ENCODE measurements at regions not wholly inside any gene's neighbourhood (a gene's known extent, or its start where the extent isn't known, plus 50 kb on each side); places are given as distances from the start of the nearest gene placed in this dataset.
A peak's percentile ranks its signal among the peaks of the same experiment; 100 is the strongest.

DNA sequence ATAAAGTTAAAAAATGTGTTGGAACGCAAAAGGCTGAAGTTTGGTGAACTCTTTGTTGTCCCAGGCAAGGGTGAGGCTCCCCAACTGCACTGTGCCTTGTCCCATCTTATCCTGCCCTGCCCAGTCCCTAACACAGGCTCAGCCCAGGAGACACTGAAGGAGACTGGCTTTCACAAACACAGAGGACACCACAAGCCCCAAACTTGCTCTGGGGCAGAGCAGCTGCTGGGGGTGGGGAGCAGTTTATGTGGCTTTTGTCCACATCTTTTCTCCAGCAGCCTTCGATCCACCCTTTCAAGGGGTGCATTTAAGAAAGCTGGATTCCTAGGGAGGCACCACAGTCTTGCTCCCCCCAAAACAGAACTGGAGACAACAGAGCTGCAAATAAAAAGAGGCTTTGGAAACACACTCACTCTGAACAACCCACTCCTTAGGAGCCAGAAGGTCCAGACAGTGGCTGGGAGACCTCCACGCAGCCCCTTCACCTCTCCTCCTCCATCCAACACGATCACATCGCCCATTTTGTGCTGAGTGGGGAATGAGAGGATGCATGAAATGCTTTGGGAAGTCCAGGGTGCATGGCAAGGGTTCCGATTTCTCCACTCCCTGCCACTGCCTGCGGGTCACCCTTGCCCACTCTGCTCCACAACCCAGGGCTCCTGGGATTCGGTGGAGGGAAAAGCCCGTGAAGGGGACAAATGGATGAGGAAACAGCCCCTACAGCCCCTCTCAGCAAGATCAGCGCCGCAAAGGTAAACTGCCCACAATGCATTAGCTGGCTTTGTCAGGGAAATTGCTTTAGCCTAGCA, 260.5 kb upstream of the TLE3 start:
- DNase-seq: no peak

DNA sequence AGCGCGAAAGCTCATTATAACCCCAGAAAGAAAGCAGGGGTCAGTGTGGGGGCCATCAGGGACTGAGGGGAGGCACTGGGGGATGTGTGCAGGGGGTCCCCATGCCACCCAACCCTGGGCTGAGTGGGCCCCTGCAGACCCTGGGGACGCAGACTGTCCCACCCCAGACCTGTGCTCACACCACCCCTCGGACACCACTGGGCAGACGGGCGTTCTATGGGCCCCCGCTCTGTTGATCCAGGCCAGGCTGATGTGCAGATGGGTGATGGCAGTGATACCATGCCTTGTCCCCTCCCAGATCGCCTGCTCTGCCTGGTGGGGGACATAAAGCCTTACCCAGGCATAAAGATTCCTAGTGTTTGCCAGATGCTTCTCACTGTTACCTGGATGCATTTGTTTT, 259.7 kb upstream of the TLE3 start:
- no peak for DNase-seq

DNA sequence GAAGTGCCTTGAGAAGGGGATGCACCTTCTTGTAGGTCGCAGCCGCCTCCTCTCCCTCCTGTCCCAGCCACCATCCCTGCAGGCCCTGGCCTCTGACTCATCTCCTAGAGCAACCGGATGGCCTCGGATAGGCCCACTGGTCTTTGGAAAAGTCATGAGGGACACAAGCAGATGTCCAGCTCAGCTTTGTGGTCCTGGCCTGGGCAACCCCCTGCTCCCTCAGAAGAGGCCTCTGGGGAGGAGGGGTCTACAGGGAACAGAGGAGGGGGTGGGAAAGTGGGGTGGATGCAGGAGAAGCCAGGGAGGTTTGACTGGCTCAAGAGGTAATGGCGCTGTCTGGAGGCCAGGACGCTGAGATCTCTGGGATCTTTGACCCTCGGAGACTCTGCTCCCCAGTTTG, 259.2 kb upstream of the TLE3 start:
- DNase-seq: no peak

DNA sequence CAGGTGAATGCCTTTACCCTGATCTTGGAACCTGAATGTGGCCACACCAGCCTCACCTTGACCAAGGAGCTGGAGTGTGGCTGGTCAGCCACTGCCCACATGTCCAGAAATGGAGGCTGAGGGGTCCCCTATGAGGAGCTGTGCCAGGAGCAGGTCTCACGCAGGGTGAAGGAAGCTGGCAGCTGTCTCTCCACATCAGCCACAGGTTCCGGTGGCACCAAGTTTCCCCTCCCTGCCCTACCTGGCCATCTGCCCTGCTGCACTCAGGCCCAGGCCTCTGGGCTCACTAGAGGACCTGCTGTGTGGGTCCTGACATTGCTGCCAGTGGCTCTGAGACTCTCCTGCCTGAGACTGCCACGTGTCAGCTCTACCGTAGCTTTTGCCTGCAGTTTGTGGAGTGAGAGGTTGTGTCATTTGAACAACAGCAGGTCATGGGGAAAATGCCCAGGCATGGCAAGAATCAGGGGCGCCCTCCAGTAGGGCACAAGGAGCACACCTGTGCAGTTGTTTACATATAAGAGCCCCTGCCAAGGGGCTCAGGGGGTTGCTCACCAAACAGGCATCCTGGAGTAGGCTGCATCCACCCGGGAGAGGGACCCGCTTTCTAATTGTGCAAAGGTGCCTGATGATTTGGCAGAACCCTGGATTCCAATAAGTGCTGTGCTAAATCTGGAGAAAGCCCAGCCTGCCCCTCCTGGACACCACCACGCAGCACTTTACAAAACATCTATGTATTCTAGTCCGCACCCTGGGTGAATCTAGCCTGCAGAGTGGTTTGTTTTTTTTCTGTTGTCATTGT, 258.5 kb upstream of the TLE3 start:
- DNase-seq: no peak

DNA sequence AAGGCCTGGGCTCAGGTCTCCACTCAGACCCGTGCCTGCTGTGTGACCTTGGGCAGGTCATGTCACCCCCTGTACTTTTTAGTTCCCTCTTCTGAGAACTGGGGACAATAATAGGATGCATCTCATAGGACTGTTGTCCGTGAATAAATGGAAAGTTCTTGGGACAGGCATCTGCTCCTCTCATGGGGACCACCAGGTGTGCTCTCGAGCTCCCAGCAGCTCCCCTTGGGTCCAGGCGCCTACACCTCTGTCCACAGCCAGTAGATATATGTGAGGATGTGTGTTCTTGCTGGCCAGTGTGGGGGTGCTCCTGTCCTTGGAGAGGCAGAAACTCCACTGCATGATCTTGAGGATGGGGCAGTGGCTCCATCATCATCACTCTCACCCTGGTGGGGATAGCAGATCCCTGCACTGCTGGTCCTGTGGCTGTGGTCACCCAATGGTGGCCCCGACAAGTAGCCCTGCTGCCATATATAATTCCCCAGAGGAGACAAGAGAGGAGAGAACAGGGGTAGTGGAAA, 257.6 kb upstream of the TLE3 start:
- no peak for DNase-seq

DNA sequence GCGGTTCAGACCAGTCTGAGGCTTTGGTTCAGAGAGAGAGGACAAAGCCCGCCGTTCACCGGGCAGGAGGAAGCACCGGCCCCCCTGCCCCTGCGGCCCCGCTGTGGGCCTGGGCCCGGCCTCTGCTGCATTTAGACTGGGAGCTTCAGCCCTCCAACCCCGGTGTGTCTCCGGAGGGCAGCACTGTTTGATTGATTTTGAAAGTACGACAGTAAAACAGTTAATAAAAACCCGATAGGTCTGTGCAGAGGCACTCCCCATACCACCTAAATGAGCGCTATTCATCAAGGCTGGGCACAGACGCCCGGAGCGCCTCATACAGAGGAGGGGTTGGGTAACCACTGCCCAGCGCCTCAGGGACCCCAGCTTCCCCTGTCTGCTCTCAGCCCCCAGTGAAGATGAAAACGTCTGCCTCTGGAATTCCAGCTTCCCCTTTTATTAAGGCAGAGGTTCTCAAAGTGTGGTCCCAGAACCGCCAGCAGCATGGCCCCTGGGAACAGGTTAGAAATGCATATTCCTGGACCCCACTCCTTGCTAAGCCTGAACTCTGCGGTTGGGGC, 256.7 kb upstream of the TLE3 start:
- DNase-seq: no peak

DNA sequence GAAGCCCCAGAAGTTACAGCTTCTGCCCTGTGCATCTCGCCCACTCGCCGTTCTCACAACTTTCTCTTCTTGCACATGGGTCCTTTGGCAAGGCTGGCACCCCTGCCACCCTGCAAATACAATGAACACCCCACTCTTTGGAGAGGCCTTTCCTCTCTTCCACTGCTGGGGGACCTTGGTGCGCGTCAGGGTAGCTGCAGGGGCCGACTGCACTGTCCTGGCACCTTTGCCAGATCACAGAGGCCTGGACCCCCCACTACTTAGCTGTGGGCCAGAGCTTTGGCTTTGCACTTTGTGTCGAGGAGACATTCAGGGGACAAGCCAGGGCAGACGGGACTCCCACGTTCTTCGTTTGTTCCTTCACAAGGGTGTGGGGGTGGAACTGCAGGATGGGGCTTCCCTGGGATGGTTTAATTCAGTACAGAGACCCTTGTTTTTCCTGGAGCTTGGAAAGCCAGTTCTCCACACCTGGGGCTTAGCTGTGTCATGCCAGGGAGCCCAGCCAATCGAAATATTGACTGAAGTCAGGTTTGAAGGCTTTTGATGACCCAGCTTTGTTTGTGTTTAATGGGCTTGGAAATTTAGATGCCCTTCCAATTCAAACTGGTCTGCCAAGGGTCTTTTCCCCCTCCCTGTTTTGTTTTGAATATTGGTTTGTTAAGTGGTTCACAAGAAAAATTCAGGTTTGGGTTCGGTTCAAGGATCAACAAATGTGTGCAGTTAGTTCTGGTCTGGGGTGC, 256.1 kb upstream of the TLE3 start:
- DNase-seq: no peak

DNA sequence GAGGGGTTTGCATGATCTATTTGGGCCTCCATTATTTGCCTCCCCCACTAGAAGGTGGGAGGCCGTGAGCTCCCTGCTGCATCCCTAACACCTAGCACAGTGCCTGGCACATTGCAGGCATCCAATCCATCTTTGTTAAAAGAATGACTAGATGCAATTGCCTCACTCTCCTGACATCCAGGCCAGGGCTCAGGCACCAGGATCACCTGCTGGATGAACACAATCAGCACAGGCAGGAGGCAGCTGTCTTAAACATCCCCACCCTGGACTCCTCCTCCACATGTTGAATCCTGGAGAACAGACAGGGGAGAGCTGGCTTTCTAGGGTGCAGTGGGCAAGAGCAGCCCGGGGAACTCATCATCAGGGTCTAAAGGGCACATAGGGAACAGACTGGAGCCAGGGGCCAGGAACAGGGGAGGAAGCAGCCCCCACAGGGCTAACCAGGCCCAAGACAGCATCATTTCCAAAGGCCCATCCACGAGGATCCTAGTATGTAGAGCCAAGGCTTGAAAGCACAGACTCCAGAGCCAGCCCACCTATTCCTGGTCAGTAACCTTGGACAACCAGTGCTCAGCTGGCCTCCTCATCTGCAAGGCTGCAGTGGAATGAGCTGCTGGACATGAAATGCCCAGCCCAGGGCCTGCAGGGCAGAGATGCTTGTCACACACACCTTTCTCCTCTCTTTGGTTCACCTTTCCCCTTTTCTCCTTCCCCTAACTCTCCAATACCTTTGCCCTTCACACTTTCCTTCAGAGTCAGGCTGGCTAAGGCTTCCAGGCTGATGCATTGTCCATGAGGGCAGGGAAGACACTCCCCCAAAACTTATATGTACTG, 254.4 kb upstream of the TLE3 start:
- DNase-seq: no peak

DNA sequence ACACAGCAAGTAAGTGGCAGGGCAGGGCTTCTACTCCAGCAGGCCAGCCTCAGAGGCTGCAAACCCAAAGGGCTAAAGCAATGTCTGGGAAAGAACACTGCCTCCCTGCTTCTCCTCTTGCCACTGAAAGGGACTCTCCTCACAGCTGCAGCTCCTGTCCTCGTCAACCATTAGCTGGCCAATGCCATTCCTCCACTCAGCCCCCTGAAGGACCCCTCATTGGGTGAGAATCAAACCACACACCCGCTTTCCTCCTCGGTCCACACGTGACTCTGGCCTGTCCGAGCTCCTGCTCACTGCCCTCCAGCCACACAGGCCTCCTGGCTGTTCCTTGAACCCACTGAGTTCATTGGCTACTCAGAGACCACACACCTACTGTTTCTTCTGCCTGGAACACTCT, 253.7 kb upstream of the TLE3 start:
- no peak for DNase-seq

DNA sequence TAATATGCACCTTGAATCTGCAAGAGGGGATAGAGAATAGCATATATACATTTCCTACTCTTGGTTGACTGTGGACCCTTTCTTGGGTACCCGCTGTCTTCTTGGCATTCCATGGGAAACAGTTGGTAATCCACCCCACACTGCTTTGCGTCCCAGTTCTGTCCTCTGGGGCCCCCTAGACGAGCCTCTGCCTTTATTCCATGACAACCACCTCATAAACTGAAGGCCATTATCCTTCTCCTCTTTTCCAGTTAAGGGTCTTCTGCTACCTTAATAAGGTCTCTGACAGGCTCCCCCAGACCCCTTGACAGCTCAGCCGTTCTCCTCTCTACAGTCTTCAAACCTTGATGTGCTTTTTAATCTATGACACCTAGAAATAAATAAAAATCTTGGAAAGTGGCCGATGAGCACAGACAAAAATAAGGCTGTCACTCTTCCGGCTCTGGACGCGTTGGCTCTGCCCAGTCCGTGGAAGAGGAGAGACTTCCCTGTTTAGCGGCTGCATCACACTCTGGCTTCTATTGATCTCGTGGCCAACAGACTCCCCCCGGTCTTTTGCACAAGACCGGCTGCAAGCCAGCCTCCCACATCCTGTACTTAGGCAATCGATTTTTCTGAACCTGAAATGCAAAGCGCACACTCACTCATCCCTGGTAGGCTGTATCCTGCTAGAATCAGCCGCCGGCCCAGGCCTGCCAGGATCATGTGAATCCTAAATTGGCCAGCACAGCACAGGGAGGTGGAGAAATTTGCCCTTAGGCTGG, 251.0 kb upstream of the TLE3 start:
- DNase-seq: no peak

DNA sequence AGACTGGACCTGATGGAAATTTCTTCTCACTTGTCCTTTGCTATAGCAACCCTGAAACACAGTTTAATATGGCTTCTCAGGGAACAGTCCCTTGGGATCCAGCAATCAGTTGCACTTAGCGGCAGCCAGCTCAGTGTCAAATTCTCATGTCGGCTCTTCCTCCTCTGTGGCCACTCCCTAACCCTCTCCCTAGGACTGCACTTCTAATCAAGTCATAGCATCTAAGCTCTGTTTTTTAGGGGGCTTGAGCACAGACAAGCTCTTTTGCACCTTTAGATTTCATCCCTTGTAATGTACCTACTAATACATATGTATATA, 250.5 kb upstream of the TLE3 start:
- DNase-seq: peak; percentile 38

DNA sequence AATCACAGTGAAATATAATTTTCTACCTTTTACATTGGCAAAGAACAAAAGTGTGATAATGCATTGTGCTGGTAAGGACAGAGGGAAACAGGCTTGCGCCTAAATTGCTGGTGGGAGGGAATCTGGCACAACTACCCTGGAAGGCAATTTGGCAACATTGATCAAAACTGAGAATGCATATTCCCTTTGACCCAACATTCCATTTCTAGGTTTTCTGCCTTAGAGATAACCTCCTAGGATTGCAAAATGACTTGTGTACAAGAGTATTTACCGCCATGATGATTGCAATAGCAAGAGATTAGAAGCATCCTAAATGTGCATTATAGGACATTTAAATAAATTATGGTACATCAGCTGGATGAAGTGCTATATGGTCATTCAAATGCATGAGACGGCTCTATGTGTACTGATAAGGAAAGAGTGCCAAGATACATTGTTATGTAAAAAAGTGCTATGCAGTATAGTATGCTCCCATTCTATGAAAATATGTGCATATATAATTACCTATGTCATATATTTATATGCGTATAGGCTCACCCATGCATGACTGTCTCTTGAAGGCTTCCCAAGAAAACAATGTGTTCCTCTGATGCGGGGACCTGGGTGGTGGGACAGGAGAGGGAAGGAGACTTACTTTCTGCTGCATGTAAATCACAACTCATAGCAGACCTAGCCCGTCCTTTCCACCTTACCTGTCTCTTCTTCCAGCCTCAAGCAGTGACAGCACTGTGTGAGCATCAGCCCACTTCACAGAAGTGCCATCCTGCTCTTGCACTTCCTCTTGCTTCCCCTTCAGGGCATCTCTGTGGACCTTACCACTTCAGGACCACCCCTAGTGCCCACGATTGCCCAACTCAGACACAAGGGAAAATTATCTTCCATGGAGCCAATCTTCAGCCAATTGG, 249.9 kb upstream of the TLE3 start:
- DNase-seq: no peak

DNA sequence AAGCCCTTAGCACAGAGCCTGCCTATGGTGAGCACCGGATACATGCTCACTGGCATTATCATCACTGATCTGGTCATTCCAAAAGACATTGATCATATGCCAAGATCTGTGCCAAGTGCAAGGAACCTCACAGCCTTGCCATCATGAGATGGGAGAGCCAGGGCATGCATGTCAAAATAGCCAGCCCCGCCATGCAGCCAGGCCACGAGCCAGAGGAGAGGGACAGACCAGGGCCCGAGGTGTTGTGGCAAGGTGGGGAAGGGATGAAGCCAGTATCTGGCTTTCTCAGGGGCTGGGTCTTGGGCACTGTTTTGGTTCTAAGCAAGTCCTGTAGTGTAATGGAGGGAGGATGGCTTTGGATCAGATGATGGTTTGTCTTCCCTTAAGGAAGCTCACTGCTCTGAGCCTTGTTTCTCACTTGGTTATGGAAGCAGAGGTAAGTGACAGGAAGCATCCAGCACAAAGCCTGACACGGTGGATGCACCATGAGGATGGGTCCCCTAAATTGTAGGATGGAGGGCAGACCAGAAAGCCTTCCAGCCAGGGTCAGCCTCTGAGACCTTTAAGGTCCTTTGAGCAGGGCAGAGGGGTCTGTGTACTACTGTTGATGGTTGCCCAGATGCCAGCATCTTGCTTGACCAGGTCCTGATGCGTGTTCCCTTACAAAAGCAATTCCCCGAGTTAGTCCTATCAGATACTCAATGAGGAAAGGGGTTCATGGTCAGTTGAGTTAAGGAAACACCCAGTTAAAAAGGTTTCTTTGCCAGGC, 247.7 kb upstream of the TLE3 start:
- DNase-seq: no peak

DNA sequence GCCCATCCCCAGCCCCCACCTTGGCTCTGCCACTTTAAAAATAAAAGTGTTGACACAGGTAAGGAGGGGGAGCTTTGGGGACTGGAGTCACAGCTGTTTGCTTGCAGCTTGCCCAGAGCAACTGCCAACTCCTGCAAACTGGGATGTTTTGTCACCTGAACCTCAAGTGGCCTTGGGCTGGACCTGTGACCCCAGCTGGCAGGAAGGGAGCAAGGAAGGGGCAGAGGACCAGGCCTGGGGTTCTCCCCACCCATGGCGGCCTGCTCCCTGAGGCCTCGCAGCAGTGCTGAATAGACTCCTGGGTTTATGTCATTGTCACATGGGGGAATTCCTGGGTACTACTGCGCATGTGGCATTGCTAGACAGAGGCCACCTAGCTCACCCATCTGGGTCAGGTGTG, 246.9 kb upstream of the TLE3 start:
- DNase-seq: no peak

DNA sequence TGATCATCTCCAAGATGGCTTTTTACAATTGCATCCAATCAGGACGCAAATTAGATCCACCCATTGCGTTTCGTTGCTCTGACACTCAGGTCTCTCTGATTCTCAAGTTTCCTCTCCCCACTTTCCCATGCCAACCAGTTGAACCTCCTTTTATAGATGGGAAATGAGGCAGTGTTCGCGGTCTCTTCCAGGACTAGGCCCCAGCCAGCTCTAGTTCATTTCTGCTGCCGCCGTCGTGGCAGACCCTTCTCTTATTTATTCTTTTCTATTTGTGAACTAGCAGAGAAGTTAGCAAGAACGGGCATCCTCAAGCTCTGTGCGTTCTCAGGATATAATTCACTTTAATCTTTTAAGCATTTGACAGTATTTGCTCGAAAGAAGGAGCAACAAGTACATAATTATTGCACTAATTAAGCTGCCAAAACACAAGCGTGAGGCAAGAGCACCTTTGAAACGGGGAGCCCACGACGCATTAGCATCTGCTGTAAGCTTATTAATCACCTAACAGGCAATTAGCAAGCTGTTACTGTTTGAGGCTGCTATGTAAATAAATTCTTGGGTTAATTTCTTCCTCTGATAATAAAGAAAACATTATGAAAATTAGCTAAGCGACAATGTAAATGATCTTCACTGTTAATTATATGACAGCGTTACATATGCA, 246.4 kb upstream of the TLE3 start:
- peak; percentile 100 for DNase-seq

DNA sequence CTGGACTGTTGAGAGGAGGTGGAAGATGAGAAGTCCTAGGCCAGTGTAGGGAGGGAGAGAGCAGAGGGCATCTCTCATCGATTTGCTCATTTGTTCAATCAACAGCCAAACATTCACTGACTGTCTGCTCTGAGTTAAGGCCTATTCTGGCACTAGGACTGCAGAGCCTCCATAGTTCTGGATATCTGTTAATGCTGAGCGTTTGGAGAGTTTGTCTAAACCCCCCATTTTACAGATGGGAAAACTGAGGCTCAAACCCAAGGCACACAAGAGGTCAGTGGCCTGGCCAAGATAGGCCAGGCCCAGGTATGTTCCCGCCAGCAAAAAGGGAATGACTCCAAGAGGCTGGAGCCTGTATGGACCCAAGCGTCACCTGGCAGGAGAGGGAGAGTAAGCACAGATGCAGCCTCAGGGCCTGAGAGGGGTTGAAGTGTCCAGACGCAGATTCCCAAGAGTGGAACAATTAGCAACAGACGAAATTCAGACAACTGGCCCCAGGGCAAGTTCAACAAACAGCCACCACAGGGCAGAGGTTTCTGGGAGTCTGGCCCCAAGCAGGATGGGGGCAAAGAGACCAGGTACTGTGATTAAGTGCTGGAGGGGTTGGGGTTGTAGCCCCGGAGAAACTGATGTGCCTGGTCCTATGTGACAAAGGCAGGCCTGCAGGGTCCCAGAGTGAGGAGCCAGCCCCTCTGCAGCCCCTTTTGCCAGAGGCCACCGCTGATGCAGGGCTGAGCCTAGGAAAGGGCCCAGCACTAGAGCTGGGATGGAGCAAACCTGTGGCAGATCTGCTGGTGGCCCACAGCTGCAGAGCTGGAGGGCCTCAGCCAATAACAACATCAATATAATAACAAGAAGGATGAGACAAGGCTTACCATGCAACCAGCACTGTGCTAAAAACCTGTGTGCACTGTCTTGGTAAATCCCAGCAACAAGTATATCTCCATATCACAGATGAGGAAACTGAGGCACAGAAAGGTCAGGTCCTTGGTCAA, 245.1 kb upstream of the TLE3 start:
- DNase-seq: no peak

DNA sequence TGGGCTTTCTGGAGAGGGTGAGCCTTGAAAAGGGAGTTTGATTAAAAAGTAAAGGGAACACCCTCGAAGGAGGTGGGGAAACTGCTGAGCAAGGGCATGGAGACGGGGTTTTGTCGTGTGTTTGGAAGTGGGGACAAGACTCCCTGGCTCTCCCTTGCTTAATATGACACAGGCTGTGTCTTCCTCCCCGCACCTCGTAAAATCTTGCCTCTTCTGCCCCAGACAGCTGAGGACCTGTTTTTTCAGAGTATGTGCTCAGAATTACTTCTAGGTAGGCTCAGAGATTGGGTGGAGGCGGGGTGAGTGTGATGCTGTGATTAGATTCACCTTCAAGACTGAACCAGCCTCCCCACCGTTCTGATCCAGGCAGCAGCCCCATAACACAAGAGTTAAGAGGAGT, 244.4 kb upstream of the TLE3 start:
- no peak for DNase-seq

DNA sequence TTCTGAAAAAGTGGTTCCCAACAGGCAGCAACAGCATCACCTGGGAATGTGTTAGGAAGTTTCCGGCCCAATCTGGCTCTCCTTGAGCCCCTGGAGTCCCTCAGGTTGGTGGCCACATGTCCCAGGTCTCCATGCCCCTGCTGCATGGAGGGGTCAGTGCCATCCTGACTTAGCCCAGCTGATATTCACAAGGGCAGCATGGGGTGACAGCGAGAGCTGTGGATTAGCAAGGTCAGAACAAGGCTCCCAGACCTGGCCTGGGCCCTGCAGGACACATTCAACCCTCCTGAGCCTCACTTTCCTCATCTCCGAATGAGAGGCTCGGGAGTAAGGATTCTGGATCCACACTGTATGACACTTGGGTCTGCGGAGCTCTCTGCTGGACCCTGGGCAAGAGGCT, 243.8 kb upstream of the TLE3 start:
- DNase-seq: no peak
